Caco-2 (cell line): ENCODE measurements at regions not wholly inside any gene's neighbourhood (a gene's known extent, or its start where the extent isn't known, plus 50 kb on each side); places are given as distances from the start of the nearest gene placed in this dataset.
"Not testable (repeated sequence)": the region's sequence is repeated elsewhere in the genome, so short reads cannot be mapped to it uniquely, and the experiment has no call there.

Source experiments
- BruUV-seq: library from RNA; stranded (reverse); fragments of 400-500 nt; replicated peaks from 2 replicates; lab custom pipeline; 2021; lab: Mats Ljungman, UMichigan
- CTCF ChIA-PET: fragments of 300-600 bp; sonication (Branson Sonifier 250); formaldehyde crosslinking; loops from one replicate; lab custom pipeline; 2022; ENCODE audit warnings: antibody characterized with exemption; lab: Charles Lee
- POLR2A ChIA-PET: fragments of 300-600 bp; sonication (Branson Sonifier 250); formaldehyde crosslinking; loops from one replicate; lab custom pipeline; 2022; ENCODE audit warnings: antibody characterized with exemption; lab: Charles Lee
- DNase-seq, 2 experiments: peaks; one replicate each; pipeline versions ENCODE4 v3.0.0 to v3.0.0-alpha.2; 2020 to 2022
- H3K27me3 ChIP-seq: replicated peaks from 2 replicates; pipeline ENCODE4 v1.6.0; 2011; ENCODE audit warnings: low read length; ENCODE audit not compliant: control insufficient read depth, insufficient read depth
- H3K36me3 ChIP-seq: 2 replicates; pipeline ENCODE4 v1.5.1; 2011; ENCODE audit warnings: low read length; ENCODE audit not compliant: control insufficient read depth, insufficient read depth
- H3K4me1 ChIP-seq: fragments of 250-450 bp; sonication (Bioruptor Pico); 2 replicates; pipeline ENCODE4 v1.5.1; 2020; ENCODE audit warnings: mild to moderate bottlenecking
- H3K4me3 ChIP-seq: 2 replicates; pipeline ENCODE4 v1.5.1; 2011; ENCODE audit warnings: low read depth, mild to moderate bottlenecking, control low read depth, low read length
- H3K9me3 ChIP-seq: fragments of 250-450 bp; sonication (Bioruptor Pico); 2 replicates; pipeline ENCODE4 v1.5.1; 2020; ENCODE audit warnings: mild to moderate bottlenecking, moderate library complexity
- H3K27ac Mint-ChIP-seq: one replicate; pipeline ENCODE4 v1.8.0; 2022; ENCODE audit warnings: mixed read lengths; ENCODE audit not compliant: unreplicated experiment
- H3K27me3 Mint-ChIP-seq: one replicate; pipeline ENCODE4 v1.8.0; 2022; ENCODE audit warnings: mixed read lengths; ENCODE audit not compliant: insufficient read depth, unreplicated experiment
- H3K36me3 Mint-ChIP-seq: one replicate; pipeline ENCODE4 v1.8.0; 2022; ENCODE audit warnings: mild to moderate bottlenecking, mixed read lengths; ENCODE audit not compliant: insufficient read depth, unreplicated experiment
- H3K4me1 Mint-ChIP-seq: one replicate; pipeline ENCODE4 v1.8.0; 2022; ENCODE audit warnings: low read depth, mixed read lengths; ENCODE audit not compliant: unreplicated experiment
- H3K4me3 Mint-ChIP-seq: one replicate; pipeline ENCODE4 v1.8.0; 2022; ENCODE audit warnings: mild to moderate bottlenecking, moderate library complexity, mixed read lengths; ENCODE audit not compliant: unreplicated experiment
- H3K9me3 Mint-ChIP-seq: one replicate; pipeline ENCODE4 v1.8.0; 2022; ENCODE audit warnings: mixed read lengths; ENCODE audit not compliant: unreplicated experiment
- CTCF ChIP-seq, 2 experiments: fragments of 200-600 bp in 1 of 2; IDR thresholded peaks; 1 replicate in 1 of 2; 2 replicates in 1 of 2; pipeline versions ENCODE4 v1.5.1 to v1.8.0; 2011 to 2022; ENCODE audit warnings: antibody characterized with exemption in 1 of 2, control low read depth in 1 of 2, inconsistent platforms in 1 of 2, low read depth in 1 of 2, low read length in 1 of 2, mild to moderate bottlenecking in 1 of 2, moderate library complexity in 1 of 2; ENCODE audit not compliant: insufficient read depth in 1 of 2, severe bottlenecking in 1 of 2, unreplicated experiment in 1 of 2
- intact Hi-C: fragments of 100-400 bp; cut with micrococcal nuclease; formaldehyde crosslinking; loops from one replicate; pipeline ENCODE4 v1.10.0; 2022; ENCODE audit not compliant: unreplicated experiment

DNA sequence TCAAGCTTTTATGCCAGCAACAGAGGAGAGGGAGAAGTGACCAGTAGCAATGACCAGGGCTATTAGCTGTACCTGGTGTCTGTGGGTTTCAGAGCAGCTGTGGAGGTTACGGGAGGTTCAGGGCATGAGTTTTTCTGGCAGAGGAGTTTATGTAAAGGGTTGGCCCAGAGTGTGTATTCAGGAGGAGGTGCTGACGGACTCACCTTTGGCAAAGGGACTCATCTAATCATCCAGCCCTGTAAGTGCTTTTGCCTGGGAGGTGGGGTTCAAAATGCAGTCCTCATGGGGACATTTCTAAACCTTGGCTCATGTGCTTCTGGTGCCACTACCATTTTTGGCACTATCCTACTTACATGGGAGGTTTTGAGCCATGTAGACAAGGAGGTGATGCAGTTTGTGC is 95.3 kb downstream of the DAD1 start:
- no peak overlapping the region for H3K4me3 ChIP-seq
- no peak overlapping the region for H3K27ac Mint-ChIP-seq
- no peaks in the 10 kb centered on the region for H3K27me3 Mint-ChIP-seq
- peaks cover 4% of the 10 kb centered on the region; the same call in 1 of the 2 replicates for H3K4me1 ChIP-seq
- H3K4me3 Mint-ChIP-seq: no peak overlapping the region
- no peaks in the 10 kb centered on the region for H3K9me3 Mint-ChIP-seq
- H3K36me3 Mint-ChIP-seq: no peaks in the 10 kb centered on the region
- BruUV-seq: no TSS peak
- H3K36me3 ChIP-seq: no peaks in the 10 kb centered on the region
- ChIA-PET POLR2A (no interaction called here), CTCF (no interaction called here)
- intact Hi-C loops: no loop called here
- no peaks in the 10 kb centered on the region for H3K9me3 ChIP-seq
- TF ChIP-seq CTCF (IDR thresholded peaks at IDR 0.05; ENCODE audit: insufficient read depth in 1 of 2, low read depth in 1 of 2, low read length in 1 of 2, severe bottlenecking in 1 of 2, unreplicated experiment in 1 of 2): no peak
- no peak for DNase-seq
- H3K27me3 ChIP-seq: no peaks in the 10 kb centered on the region
- H3K4me1 Mint-ChIP-seq: peaks cover 6% of the 10 kb centered on the region

- no peaks in the 10 kb centered on the region for H3K9me3 Mint-ChIP-seq
- no peaks in the 10 kb centered on the region for H3K27me3 Mint-ChIP-seq
- CTCF ChIA-PET: interaction anchor here (0.6 kb wide), 1 partner anchor 108 kb away, joined by 3 read pairs; no protein-coding TSS in a partner anchor
- no peak overlapping the region for H3K4me3 ChIP-seq
- DNase-seq: no peak
- H3K36me3 Mint-ChIP-seq: no peaks in the 10 kb centered on the region
- no peaks in the 10 kb centered on the region for H3K27me3 ChIP-seq
- no peaks in the 10 kb centered on the region for H3K36me3 ChIP-seq
- BruUV-seq: no TSS peak
- H3K4me1 Mint-ChIP-seq: peaks cover 4% of the 10 kb centered on the region
- TF ChIP-seq CTCF (IDR thresholded peaks at IDR 0.05; ENCODE audit: insufficient read depth in 1 of 2, low read depth in 1 of 2, low read length in 1 of 2, severe bottlenecking in 1 of 2, unreplicated experiment in 1 of 2): no peak
- POLR2A ChIA-PET: no interaction called here
- H3K9me3 ChIP-seq: no peaks in the 10 kb centered on the region
- peaks cover 4% of the 10 kb centered on the region; the same call in 1 of the 2 replicates for H3K4me1 ChIP-seq
- intact Hi-C loops: no loop called here
- no peak overlapping the region for H3K27ac Mint-ChIP-seq
- no peak overlapping the region for H3K4me3 Mint-ChIP-seq
These were observed 96.1 kb downstream of the DAD1 start for GRCh38 chr14:22492622-22493542.

DNA sequence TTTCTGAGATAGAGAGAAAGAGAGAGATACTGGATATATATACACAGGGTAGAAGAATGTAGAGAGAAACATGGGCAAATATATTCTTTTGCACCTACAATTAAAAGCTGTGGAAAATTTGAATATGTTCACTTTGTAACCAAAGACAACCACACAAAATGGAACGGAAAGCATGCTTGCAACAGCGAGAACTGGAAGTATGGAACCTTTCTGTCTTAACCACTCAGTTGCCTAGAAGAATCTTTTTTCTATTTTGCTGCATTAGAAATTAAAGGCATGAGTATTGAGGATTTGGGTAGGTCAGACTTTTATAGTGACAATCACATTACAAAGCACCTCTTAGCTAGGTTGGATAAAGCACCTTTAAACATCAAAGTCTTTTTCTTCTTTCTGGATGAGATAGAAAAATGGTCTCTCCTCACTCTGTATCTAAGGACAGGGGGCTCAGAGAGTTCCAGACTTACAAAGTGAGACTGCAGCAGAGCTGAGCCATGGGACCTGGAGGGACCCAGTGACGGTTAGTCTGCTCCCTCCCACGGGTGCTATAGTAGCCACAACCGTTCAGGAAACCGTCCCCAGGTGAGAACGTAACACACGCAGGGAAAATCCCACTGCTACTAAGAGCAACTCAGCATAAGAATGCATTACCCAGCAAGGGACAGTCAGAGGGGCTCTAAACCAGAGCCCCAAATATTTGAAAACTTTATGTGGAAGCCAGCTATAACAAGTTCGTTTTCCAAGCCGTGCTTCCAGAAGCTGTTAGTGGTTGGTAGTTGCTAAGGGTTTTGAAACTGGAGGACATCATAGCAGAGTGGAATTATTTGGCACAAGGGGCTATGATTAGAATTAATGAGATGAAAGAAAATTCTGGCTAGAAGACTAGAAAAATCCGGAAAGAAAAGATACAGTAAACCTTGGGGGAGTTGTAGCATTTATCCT is 97.1 kb downstream of the DAD1 start:
- Histone ChIP-seq H3K36me3 (no peaks in the 10 kb centered on the region), H3K27me3 (no peaks in the 10 kb centered on the region), H3K4me1 (no peaks in the 10 kb centered on the region), H3K9me3 (no peaks in the 10 kb centered on the region), H3K4me3 (no peak overlapping the region)
- DNase-seq: no peak
- H3K36me3 Mint-ChIP-seq: no peaks in the 10 kb centered on the region
- ChIA-PET CTCF (no interaction called here), POLR2A (no interaction called here)
- BruUV-seq: no TSS peak
- H3K4me1 Mint-ChIP-seq: no peaks in the 10 kb centered on the region
- H3K4me3 Mint-ChIP-seq: no peak overlapping the region
- no peaks in the 10 kb centered on the region for H3K9me3 Mint-ChIP-seq
- H3K27me3 Mint-ChIP-seq: no peaks in the 10 kb centered on the region
- H3K27ac Mint-ChIP-seq: no peak overlapping the region
- intact Hi-C loops: no loop called here
- no peak for TF ChIP-seq CTCF (IDR thresholded peaks at IDR 0.05; ENCODE audit: insufficient read depth in 1 of 2, low read depth in 1 of 2, low read length in 1 of 2, severe bottlenecking in 1 of 2, unreplicated experiment in 1 of 2)

DNA sequence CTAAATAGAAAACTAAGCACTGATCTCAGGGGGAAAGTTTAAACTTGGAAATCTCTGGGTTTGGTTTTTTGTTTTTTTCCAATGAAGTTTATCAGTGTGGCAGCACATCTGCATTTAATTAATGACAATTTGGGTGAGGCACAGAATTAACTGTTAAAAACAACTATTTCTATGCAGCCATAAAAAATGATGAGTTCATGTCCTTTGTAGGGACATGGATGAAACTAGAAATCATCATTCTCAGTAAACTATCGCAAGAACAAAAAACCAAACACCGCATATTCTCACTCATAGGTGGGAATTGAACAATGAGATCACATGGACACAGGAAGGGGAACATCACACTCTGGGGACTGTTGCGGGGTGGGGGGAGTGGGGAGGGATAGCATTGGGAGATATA is 98.0 kb downstream of the DAD1 start:
- H3K4me1 ChIP-seq, intact Hi-C loops, DNase-seq, BruUV-seq, POLR2A ChIA-PET, H3K27me3 Mint-ChIP-seq, H3K9me3 Mint-ChIP-seq, H3K36me3 Mint-ChIP-seq, H3K9me3 ChIP-seq, H3K4me3 Mint-ChIP-seq, CTCF ChIA-PET, H3K4me3 ChIP-seq, H3K27ac Mint-ChIP-seq, H3K36me3 ChIP-seq, H3K27me3 ChIP-seq, H3K4me1 Mint-ChIP-seq: not testable (repeated sequence)
